Breast epithelium (tissue), 3 donors: ENCODE measurements at regions not wholly inside any gene's neighbourhood (a gene's known extent, or its start where the extent isn't known, plus 50 kb on each side); places are given as distances from the start of the nearest gene placed in this dataset.

Source experiments
- POLR2A ChIP-seq: fragments of 450-650 bp; IDR thresholded peaks from one replicate; pipeline ENCODE4 v1.6.1; 2016; ENCODE audit warnings: antibody characterized with exemption, mild to moderate bottlenecking, moderate library complexity
- POLR2AphosphoS5 ChIP-seq, 3 donors: sonication (generic); formaldehyde crosslinking; IDR thresholded peaks; one replicate each; pipeline ENCODE4 v1.6.1; 2017; ENCODE audit warnings: antibody characterized with exemption in 3 of 3
- TF ChIP-seq, protein P1 (sequence below), 3 donors: fragments of 450-650 bp; IDR thresholded peaks; one replicate each; pipeline ENCODE4 v1.5.1; 2016 to 2017; ENCODE audit warnings: antibody characterized with exemption in 3 of 3, mild to moderate bottlenecking in 3 of 3, moderate library complexity in 3 of 3

DNA sequence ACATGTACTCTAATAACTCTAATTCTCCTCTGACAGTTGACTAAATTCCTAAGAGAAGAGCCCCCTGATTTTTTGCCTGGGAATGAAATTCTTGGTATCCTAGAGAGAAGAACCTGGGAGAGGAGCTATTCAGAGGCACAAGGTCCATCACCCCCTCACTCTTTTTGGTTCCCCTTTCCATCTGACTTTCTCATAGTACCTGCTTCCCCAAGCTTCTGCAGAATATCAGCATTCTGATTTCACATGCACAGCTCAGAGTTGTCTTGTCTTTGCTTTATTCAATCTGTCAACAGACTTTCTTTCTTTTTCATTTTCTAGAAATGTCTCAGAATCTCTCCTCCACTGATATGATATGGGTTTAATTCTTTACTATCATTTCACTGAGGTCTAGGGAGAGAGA, 141.5 kb upstream of the FBXL17 start:
- TF ChIP-seq, protein P1, sequence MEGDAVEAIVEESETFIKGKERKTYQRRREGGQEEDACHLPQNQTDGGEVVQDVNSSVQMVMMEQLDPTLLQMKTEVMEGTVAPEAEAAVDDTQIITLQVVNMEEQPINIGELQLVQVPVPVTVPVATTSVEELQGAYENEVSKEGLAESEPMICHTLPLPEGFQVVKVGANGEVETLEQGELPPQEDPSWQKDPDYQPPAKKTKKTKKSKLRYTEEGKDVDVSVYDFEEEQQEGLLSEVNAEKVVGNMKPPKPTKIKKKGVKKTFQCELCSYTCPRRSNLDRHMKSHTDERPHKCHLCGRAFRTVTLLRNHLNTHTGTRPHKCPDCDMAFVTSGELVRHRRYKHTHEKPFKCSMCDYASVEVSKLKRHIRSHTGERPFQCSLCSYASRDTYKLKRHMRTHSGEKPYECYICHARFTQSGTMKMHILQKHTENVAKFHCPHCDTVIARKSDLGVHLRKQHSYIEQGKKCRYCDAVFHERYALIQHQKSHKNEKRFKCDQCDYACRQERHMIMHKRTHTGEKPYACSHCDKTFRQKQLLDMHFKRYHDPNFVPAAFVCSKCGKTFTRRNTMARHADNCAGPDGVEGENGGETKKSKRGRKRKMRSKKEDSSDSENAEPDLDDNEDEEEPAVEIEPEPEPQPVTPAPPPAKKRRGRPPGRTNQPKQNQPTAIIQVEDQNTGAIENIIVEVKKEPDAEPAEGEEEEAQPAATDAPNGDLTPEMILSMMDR (IDR thresholded peaks at IDR 0.05), result no peak
- TF ChIP-seq POLR2A (no peak), POLR2AphosphoS5 (IDR thresholded peaks at IDR 0.05) (no peak)
